GM18861 (cell line): ENCODE measurements at regions not wholly inside any gene's neighbourhood (a gene's known extent, or its start where the extent isn't known, plus 50 kb on each side); places are given as distances from the start of the nearest gene placed in this dataset.

Experiments used
- ATAC-seq: cut with Tn5 transposase; IDR thresholded peaks from one replicate; pipeline ENCODE4 v1.9.1; 2021; ENCODE audit not compliant: unreplicated experiment

DNA sequence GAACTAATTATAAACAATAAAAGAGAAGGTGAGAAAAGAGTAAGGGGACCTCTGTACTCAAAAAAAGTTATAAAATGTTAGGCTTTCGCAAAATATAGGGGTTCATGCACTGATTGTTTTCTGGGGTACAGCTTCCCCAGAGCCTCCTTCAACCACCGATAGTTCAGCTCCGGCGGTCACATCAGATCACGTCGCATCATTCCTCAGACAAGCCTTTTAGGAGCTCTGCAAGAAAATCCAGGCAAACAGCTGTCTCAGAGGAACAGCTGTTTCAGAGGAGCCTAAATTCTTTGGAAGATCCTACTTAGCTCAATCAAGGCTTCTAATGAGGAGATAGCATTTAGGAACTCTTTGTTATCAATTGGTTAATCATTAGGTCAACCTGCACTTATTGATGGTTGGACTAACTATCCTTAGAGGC, 78.7 kb downstream of the MYCN start:
- no peak for ATAC-seq

DNA sequence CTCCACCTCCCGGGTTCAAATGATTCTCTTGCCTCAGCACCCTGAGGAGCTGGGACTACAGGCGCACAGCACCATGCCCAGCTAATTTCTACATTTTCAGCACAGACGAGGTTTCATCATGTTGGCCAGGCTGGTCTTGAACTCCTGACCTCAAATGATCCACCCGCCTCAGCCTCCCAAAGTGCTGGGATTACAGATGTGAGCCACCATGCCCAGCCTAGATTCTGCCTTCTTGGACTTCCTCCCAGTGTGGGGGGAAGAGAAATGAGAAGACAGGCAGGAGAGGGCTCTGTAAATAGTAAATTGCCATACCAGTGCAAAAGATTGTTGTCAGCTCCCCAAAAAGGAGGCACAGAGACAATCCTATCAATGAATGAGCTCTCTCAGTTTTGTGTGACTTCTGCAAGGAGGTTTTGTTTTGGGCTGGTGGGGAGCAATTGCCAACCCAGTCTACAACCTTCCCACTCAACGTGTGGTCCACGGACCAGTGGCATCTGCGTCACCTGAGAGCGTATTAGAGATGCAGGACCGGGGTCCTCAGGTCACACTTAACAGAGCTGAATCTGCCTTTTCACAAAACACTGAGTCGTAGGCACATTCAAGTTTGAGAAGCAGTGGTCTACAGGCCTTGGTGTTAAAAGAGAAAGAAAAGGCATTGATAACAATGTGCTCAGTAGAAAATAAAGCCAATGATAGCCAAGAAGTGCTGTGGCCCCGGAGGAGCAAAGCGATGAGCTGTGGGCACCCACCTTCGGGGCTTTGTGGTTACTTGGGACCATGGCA, 78.1 kb downstream of the MYCN start:
- ATAC-seq, result no peak

DNA sequence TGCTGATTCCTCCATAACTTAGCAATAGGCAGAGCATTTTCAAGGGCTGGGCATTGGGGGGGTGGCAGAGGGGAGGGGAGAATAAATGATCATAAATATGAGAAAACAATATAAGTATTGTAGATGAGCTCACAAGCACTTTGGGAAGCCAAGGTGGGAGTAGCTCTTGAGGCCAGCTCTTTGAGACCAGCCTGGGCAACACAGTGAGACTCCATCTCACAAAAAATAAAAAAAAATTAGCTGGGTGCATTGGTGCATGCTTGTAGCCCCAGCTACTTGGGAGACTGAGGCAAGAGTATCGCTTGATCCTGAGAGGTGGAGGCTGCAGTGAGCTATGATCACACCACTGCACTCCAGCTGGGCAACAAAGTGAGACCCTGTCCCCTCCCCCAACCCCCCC, 75.9 kb downstream of the MYCN start:
- no peak for ATAC-seq

DNA sequence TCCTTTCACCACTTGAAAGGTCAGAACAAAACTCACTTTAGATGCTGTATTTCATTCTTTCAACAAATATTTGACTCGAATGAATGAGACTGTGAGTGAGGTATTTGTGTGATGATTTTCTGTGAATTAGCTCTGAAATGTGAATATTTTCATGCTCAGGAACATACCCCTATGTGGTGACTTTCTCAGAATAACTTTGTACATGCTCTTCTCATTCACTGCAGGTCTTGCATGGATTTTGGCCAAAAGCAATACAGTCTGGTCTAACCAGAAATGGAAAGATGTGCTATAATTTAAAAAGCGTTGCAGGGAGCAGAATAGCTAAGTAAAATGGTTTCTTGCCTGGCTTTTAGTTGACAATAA, 75.5 kb downstream of the MYCN start:
- ATAC-seq, result no peak

- ATAC-seq, result no peak
Observed at GRCh38 chr2:16015210-16015902, 75.0 kb downstream of the MYCN start.

DNA sequence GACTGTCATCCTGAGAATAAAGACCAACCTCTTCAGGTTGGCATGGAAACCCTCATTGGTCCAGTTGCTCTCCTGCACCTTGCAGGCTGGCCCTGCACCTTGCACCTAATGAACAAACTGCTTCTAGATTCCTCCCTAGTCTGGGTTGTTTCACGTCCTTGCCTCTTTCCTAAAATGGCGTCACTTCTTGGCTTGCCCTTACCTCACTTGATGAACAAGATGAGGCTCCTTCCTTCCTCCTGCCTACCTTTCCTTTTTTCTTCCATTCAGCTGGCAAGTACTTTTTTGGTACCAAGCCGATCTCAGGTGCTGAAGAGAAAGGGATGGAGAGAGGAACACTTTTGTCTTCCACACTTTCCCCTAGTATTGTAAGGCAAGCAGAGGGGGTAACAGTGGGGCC, 74.5 kb downstream of the MYCN start:
- ATAC-seq, result no peak

DNA sequence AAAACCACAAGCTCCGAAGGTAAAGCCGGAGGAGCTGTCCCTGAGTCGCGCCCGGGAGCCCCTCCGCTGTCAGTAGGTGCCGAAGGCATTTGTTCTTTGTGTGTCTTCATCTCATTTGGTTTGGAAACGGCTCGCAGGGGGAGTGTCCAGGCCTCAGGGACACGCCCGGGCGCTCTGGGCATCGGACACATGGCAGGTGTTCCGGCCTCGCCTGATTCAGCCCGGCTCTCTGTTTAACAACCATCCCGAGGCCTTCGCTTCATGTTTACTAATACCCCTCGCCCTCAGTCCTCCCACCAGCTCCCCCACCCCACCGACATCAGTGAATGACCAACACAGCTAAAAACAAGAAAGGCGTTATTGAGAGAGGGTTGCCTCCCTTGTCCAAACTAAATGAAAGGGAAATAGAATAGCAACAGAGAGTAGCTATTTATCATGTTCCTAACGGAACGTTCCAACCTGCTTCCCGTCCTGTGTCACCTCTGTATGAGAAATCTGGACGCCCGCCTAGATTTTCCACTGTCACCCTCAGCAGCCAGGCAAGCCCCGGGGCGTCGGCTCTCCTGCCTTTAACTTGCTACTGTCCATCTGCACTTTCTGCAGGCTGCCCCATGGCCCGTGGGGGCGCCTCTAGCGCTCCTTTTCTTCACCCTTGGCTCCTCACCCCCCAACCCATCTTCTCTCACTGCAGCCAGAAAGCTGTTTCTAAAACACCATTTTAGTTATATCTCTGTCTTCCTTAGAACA, 73.9 kb downstream of the MYCN start:
- ATAC-seq, result no peak

DNA sequence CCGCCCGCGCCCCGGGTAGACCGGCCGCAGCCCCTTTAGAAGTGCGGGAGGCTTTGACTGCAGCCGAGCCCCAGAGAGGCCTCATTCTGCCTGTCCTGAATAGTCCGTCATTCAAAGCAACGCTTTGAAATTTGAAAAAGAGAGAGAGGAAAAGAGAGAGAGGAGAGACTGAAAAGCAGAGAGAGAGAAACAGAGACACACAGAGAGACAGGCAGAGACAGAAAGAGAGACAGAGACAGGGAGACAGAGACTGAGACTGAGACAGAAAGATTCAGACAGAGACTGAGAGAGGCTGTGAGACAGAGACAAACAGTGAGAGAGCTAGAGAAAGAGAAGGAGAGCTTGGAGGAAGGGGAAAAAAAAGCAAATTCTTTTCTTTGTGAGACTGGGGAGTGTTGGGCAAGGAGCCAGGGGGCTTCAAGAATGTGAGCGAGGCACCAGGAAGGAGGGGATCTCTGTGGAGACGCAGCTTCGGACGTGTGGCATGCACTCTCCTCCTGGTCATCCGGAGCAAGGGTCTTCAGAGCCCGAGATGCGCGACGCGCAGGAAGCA, 73.1 kb downstream of the MYCN start:
- ATAC-seq, result no peak

DNA sequence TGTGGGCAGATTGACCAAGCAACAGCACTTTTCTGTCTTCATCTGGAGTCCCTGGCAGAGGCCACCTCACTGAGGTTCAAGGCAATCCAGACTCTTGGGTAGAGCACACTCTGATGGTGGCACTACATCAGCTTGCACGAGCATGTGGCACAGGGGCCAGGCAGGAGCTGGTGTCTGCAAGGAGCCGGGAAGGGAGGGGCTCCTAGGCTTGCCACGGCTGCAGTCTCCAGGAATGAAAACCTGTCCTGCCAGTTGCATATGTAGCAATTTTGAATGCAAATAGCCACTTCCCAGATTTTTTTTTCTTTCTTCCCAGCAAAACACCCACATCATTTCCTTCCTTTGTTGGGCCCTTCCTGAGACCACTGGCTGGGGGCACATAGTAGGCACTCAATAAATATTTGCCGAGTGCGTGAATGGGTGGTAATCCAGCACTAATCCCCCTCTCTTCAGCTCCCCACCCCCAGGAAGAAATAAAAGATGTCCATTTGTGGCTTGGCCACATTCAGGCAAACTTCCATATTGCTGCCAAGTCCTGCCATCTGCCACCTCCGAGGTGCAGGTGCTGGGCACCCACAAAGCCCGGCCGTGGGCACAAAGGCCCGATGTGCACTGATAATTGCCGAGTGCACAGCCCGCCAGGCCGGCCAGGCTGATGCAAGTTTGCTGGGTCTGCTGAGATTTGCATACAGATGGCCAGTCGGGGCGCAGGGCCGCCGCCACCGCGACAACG, 72.4 kb downstream of the MYCN start:
- no peak for ATAC-seq

- ATAC-seq, result no peak
Observed at GRCh38 chr2:16012029-16012596, 71.8 kb downstream of the MYCN start.

- no peak for ATAC-seq
Observed at GRCh38 chr2:16011621-16011960, 71.2 kb downstream of the MYCN start.

- no peak for ATAC-seq
Observed at GRCh38 chr2:16010951-16011620, 70.7 kb downstream of the MYCN start.

- ATAC-seq, result no peak
Observed at GRCh38 chr2:16010011-16010410, 69.7 kb downstream of the MYCN start.

DNA sequence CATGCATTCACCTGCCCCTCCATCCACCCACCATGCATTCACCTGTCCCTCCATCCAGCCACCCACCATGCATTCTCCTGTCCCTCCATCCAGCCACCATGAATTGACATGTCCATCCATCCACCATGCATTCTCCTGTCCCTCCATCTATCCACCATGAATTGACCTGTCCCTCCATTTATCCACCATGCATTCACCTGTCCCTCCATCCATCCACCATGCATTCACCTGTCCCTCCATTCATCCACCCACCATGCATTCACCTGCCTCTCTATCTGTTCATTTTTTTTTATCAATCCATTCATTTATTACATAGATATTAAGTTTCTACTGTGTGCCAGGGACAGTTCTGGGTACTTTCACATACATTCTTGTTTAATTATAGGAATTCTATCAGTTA, 69.2 kb downstream of the MYCN start:
- ATAC-seq, result no peak

- no peak for ATAC-seq
Observed at GRCh38 chr2:16008856-16009255, 68.5 kb downstream of the MYCN start.

DNA sequence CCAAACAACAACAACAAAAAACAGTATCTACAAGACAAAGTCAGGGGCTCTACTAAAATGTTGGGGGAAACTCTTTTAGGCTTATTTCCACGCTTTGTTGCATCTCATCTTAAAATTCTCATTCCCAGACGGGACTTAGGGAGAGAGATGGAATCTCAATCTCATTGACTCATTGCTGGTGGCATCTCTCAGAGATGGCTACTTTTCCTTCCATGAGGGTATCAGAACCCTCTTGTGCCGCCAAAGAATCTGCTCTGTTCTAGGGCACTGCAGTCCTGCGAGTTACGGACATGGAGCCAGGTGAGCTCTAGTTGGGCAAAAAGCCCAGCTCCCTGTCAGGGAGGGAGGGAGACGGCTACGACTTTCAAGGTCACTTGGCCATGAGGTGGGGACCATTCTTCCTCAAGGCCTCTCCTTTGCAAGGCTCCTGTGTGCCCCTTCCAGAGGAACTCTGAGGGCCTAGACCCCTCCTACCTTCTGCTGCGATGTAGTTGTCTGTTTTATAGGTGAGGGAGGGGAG, 68.0 kb downstream of the MYCN start:
- no peak for ATAC-seq

GRCh38 chr2:16007167-16007934, 67.0 kb downstream of the MYCN start:
- ATAC-seq, result no peak

GRCh38 chr2:16006537-16007166, 66.3 kb downstream of the MYCN start:
- ATAC-seq, result no peak
